ENCODE measurements at regions not wholly inside any gene's neighbourhood (a gene's known extent, or its start where the extent isn't known, plus 50 kb on each side); places are given as distances from the start of the nearest gene placed in this dataset.

- no peak for TF ChIP-seq TAF7 (optimal IDR thresholded peaks at IDR 0.05; ENCODE audit: borderline replicate concordance, low read depth, low read length)
- TF ChIP-seq CTCF (IDR thresholded peaks at IDR 0.05; ENCODE audit: control extremely low read depth in 1 of 3, insufficient read depth in 1 of 3, low read depth in 1 of 3, low read length in 3 of 3): no peak
- TF ChIP-seq USF2 (IDR thresholded peaks at IDR 0.05; ENCODE audit: low read length): no peak
- no peak for TF ChIP-seq EP300 (IDR thresholded peaks at IDR 0.05; ENCODE audit: borderline replicate concordance in 1 of 2, low read depth in 2 of 2, low read length in 2 of 2)
- TF ChIP-seq EGR1 (IDR thresholded peaks at IDR 0.05; ENCODE audit: borderline replicate concordance, low read depth, low read length): no peak
- TF ChIP-seq EZH2 (IDR thresholded peaks at IDR 0.05; ENCODE audit: low read depth, low read length, severe bottlenecking): no peak
- TF ChIP-seq GTF2F1 (IDR thresholded peaks at IDR 0.05; ENCODE audit: borderline replicate concordance, low read depth, low read length): no peak
Measured at GRCh38 chr3:67860429-67860828, 206.0 kb upstream of the SUCLG2 start.
